Stomach smooth muscle (tissue), 2 donors: ENCODE measurements at regions not wholly inside any gene's neighbourhood (a gene's known extent, or its start where the extent isn't known, plus 50 kb on each side); places are given as distances from the start of the nearest gene placed in this dataset.

Source experiments
- H3K27ac ChIP-seq: one replicate; pipeline ENCODE4 v1.7.0; 2013; ENCODE audit warnings: mild to moderate bottlenecking, low read length, inconsistent platforms
- H3K27me3 ChIP-seq, 2 donors: one replicate each; pipeline ENCODE4 v1.7.0; 2013; ENCODE audit warnings: low read length in 2 of 2; ENCODE audit not compliant: insufficient read depth in 2 of 2, control insufficient read depth in 1 of 2
- H3K36me3 ChIP-seq, 2 donors: one replicate each; pipeline ENCODE4 v1.7.0; 2013; ENCODE audit warnings: low read length in 2 of 2; ENCODE audit not compliant: control insufficient read depth in 2 of 2, insufficient read depth in 2 of 2
- H3K4me1 ChIP-seq: one replicate; pipeline ENCODE4 v1.7.0; 2013; ENCODE audit warnings: low read length; ENCODE audit not compliant: control insufficient read depth, insufficient read depth
- H3K4me3 ChIP-seq, 2 donors: one replicate each; pipeline ENCODE4 v1.7.0; 2013; ENCODE audit warnings: low read length in 2 of 2
- H3K9ac ChIP-seq, 2 donors: one replicate each; pipeline ENCODE4 v1.7.0; 2013; ENCODE audit warnings: low read length in 2 of 2, mild to moderate bottlenecking in 1 of 2
- H3K9me3 ChIP-seq, 2 donors: one replicate each; pipeline ENCODE4 v1.7.0; 2013; ENCODE audit warnings: low read length in 2 of 2; ENCODE audit not compliant: control insufficient read depth in 2 of 2
- donor health status: healthy.
- donor health status: Pancreatic carcinoma.

DNA sequence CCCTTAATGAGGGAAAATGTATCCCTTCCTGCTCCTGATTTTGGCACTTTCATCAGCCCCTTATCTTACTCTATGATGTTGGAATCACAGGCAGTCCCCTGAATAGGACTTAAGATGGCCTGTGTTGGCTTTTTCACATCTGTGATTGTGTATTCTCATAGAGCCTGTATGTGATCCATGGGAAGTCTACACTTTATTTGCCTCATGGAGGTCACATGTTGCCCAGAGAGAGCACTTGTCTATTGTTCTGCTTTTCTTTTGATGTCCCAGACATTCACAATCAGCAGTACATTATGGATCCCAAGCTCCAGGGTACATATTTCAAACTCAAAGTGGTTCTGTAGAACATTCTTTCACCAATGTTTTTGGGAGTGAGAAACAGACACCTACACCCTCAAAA, 885.2 kb upstream of the ADGRL2 start:
- H3K27me3 ChIP-seq = no peaks in the 10 kb centered on the region
- no peak overlapping the region for H3K4me3 ChIP-seq
- no peak overlapping the region for H3K27ac ChIP-seq
- H3K9me3 ChIP-seq = no peaks in the 10 kb centered on the region
- no peak overlapping the region for H3K9ac ChIP-seq
- H3K4me1 ChIP-seq = no peaks in the 10 kb centered on the region
- no peaks in the 10 kb centered on the region for H3K36me3 ChIP-seq

DNA sequence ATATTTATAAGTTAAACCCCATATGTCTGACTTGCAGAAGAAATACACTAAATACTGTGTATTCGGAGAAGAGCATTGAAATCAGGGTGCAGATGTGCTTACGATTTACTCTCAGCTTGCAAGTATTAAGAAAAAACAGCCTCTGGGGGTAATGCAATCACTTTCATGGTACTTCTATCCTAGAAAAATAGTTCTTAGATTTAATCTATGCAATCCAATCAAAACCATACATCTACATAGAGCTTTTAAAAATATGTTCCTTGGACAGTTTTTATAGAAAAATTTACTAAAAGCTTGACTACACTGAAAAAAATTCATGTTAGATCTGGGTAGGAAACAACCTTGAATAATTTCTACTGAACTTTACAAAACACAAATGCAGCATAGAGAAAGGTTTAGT, 890.3 kb upstream of the ADGRL2 start:
- Histone ChIP-seq H3K4me1 (no peaks in the 10 kb centered on the region), H3K9ac (no peak overlapping the region)

DNA sequence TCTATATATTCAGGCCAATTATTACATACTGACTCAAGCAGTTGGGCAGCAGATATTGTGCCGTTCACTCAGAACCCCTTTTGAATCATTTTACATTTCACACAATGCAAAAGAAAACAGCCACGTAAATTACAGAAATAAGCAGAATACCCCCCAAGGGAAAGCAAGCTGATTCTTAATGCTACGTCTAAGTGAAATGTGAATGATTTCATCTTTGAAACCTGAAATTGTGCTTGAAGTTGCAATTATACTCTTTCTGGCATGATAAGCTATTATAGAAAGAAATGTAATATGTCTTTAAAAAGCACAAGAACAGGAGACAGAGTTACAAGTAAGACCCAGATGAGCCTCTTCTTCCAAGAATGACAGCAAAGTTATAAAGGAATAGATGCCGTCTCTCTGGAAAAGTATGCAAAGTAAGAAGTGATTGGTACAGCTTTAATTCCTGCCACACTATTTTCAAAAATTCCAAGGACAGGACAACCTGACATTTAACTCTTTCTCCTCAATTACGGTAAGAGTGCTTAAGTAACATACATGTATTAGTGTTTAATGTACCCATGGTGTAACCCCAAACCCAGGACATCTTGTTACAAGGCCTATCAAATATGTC, 891.5 kb upstream of the ADGRL2 start:
- no peak overlapping the region for H3K9ac ChIP-seq
- H3K4me1 ChIP-seq = no peaks in the 10 kb centered on the region
- no peaks in the 10 kb centered on the region for H3K27me3 ChIP-seq
- H3K9me3 ChIP-seq = no peaks in the 10 kb centered on the region
- no peak overlapping the region for H3K27ac ChIP-seq
- no peaks in the 10 kb centered on the region for H3K36me3 ChIP-seq
- H3K4me3 ChIP-seq = no peak overlapping the region

More for the DNA sequence above, 890.3 kb upstream of the ADGRL2 start:
- Histone ChIP-seq H3K9me3 (no peaks in the 10 kb centered on the region), H3K36me3 (no peaks in the 10 kb centered on the region), H3K4me3 (no peak overlapping the region), H3K27ac (no peak overlapping the region), H3K27me3 (no peaks in the 10 kb centered on the region)

DNA sequence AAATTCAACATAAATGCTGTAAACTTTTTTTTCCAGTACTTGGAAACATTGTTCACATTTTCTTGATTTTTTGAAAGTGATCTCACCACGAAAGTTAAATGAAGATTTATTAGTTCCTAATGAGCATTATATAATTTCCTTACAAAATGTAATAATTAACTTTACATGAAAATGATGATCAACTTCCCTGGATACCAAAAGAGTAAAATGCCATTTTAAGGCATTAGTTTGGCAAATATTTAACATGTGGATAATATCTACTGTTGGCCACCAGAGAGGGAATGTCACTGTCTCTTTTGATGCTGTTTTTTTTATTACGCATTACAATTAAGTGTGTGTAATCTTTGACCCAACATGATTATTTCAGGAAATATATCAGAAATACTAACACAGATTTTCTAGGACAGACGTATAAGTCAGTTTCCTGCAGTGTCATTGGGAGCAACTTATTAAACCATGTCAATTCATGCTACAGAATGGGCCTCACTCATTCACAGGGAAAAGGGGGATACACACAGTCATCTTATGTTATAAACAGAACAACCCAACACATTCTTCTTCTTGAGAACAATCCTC, 903.9 kb upstream of the ADGRL2 start:
- Histone ChIP-seq H3K9me3 (no peaks in the 10 kb centered on the region), H3K27me3 (no peaks in the 10 kb centered on the region), H3K4me1 (peaks cover 5% of the 10 kb centered on the region), H3K27ac (no peak overlapping the region), H3K9ac (no peak overlapping the region), H3K36me3 (no peaks in the 10 kb centered on the region), H3K4me3 (no peak overlapping the region)

DNA sequence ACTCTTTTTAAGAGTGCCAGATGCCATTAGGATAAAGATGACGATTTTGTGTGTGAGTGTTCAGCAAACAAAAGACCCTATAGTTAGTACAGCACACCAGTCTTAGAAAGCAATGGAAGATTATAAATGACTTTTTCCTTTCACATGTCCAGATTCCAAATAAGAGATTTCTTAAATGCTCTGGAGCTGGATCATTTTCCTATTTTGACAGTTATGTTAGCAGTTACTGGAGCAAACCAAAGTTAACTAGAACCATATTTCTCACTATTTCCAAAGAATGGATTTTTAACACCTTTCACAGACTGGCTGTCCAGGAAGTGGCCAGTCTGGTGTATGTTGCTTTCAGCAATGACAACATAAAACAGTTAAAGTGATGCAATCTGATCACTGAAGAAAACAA, 905.8 kb upstream of the ADGRL2 start:
- Histone ChIP-seq H3K4me1 (peaks cover 5% of the 10 kb centered on the region), H3K36me3 (no peaks in the 10 kb centered on the region), H3K27me3 (no peaks in the 10 kb centered on the region), H3K4me3 (no peak overlapping the region), H3K27ac (no peak overlapping the region), H3K9ac (no peak overlapping the region), H3K9me3 (no peaks in the 10 kb centered on the region)

DNA sequence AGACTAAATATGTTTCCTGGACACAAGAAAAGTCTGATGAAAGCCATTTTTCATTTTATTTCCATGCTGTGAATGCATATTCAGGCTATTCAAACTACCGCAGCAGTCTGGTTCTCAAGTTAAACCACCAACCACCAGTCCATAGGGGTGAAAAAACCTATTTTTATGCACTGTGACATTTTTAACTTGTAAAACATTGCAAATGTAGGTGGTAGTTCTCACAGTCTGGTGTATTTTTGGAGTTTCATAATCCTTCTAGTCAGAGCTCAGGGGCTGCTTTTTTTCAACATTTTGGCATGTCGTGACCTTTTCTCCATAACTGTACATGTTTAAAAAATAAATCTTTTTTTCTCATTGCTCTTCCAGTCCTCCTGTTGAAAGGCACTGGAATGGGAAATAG, 907.6 kb upstream of the ADGRL2 start:
- Histone ChIP-seq H3K4me1 (peaks cover 5% of the 10 kb centered on the region), H3K9me3 (no peaks in the 10 kb centered on the region), H3K9ac (no peak overlapping the region), H3K36me3 (no peaks in the 10 kb centered on the region), H3K27ac (no peak overlapping the region), H3K27me3 (no peaks in the 10 kb centered on the region), H3K4me3 (no peak overlapping the region)

DNA sequence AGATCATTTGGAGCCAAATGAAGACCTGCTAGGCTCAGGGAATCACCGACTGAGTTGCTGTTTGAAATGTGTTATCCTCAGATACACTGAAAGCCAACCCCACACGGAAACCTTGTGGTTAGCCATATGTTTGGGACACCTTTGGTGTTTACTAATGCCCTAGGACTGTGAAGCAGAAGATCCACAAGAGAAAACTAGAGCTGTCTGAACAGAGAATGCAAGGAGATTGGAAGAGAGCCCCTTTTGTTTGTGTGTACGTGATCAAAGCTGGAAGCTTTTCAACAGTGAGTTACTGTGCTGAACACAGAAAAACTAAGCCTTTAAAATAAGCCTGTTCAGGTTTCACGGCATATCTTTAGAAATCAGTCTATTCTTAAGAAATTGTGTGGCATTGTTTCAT, 908.2 kb upstream of the ADGRL2 start:
- Histone ChIP-seq H3K9me3 (no peaks in the 10 kb centered on the region), H3K4me1 (peaks cover 5% of the 10 kb centered on the region), H3K9ac (no peak overlapping the region), H3K27ac (no peak overlapping the region), H3K4me3 (no peak overlapping the region), H3K27me3 (no peaks in the 10 kb centered on the region), H3K36me3 (no peaks in the 10 kb centered on the region)

DNA sequence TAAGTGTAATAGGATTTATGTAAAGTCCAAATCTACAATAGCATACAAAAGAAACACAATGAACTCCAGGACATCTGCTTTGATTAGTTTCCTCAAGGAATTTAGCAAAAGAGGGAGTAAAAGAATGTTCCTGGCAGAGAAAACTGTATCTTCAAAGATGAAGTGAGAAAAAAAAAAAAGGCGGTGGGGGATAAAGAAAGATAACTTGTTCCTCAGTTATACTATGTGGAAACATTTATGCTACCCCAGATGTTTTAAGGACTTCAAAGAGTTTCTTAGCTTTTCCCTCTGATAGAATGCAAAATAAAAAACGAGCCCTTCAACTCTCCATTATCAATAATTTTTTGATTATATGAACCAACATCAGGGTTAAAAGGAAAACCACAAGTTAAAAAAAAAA, 908.9 kb upstream of the ADGRL2 start:
- H3K4me3 ChIP-seq = no peak overlapping the region
- no peaks in the 10 kb centered on the region for H3K27me3 ChIP-seq
- no peak overlapping the region for H3K9ac ChIP-seq
- peaks cover 5% of the 10 kb centered on the region for H3K4me1 ChIP-seq
- H3K27ac ChIP-seq = no peak overlapping the region
- no peaks in the 10 kb centered on the region for H3K36me3 ChIP-seq
- no peaks in the 10 kb centered on the region for H3K9me3 ChIP-seq

DNA sequence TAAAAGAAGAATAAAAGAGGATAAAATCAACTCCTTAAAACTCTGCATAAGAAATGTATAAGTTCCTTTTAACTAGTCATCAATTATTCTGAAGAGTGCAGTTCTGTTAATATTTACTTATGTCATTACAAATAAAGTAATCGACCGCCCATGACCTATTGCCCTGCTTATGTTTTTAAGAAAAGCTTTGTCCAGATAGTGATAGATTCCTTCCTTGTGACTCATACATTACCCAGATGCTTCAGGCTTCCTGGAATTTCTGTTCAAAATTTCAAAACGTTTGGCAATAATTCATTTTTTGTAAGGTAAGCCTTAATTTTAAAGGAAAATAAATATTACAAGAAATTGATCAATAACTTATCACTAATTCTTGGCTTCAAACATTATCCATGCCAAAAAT, 918.2 kb upstream of the ADGRL2 start:
- Histone ChIP-seq H3K27ac (no peak overlapping the region), H3K4me3 (no peak overlapping the region), H3K27me3 (no peaks in the 10 kb centered on the region), H3K4me1 (no peaks in the 10 kb centered on the region), H3K9ac (no peak overlapping the region), H3K9me3 (no peaks in the 10 kb centered on the region), H3K36me3 (no peaks in the 10 kb centered on the region)

DNA sequence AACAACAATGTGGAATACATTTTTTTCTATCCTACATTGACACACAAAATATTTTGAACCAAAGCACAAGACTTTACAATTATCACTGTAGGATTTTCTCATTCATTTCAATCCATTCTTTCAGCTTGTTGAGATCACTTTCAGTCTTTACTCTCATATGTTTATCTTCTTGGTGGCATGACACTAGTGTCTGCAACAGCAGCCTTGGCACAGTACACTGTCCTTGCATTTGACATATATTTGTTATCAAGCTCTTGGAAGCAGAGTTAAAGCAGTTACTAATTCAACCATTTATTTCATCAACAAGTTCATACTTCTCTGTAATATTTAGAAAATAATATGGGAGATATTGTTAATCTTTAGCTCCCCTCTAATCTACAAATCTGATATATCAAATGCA, 922.4 kb upstream of the ADGRL2 start:
- Histone ChIP-seq H3K4me1 (no peaks in the 10 kb centered on the region), H3K27me3 (no peaks in the 10 kb centered on the region), H3K27ac (no peak overlapping the region), H3K9me3 (no peaks in the 10 kb centered on the region), H3K36me3 (no peaks in the 10 kb centered on the region), H3K9ac (no peak overlapping the region), H3K4me3 (no peak overlapping the region)

DNA sequence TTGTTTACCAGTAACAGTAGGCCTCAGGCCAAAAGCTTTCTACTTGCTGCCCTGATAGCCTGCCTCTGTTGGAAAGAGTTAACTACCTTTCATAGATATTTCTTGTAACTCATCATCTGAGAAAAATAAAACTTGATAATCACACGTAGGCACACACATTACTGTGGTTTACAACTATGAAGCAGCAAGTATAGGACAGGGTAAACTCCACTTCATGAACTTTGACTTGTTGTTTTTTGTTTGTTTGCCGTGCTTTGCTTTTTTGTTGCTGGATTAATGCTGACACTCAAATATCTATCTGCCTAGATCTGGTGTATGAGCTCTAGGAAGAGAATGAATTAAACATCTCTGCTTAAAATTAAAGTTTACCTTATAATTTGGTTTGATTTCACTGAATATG, 924.7 kb upstream of the ADGRL2 start:
- H3K27me3 ChIP-seq = no peaks in the 10 kb centered on the region

More for the DNA sequence above, 924.7 kb upstream of the ADGRL2 start:
- Histone ChIP-seq H3K4me3 (no peak overlapping the region), H3K9me3 (no peaks in the 10 kb centered on the region), H3K27ac (no peak overlapping the region), H3K4me1 (no peaks in the 10 kb centered on the region), H3K36me3 (no peaks in the 10 kb centered on the region), H3K9ac (no peak overlapping the region)
